HCT116 (cell line): ENCODE measurements at regions not wholly inside any gene's neighbourhood (a gene's known extent, or its start where the extent isn't known, plus 50 kb on each side); places are given as distances from the start of the nearest gene placed in this dataset.

Experiments used
- ATAC-seq: fragments of 200-7000 bp; cut with Tn5 transposase; 2 replicates; pipeline ENCODE4 v1.9.1; 2020; ENCODE audit warnings: mild to moderate bottlenecking, moderate library complexity
- BruUV-seq: library from RNA; stranded (reverse); fragments of 400-500 nt; replicated peaks from 2 replicates; lab custom pipeline; 2021; lab: Mats Ljungman, UMichigan
- CTCF ChIA-PET: fragments of 300-600 bp; sonication (Branson Sonifier 250); formaldehyde crosslinking; loops from one replicate; lab custom pipeline; 2021; ENCODE audit warnings: antibody characterized with exemption; lab: Charles Lee
- POLR2A ChIA-PET: fragments of 300-600, 350-600 bp; sonication (Branson Sonifier 250); formaldehyde crosslinking; loops from one replicate; lab custom pipeline; 2021; ENCODE audit warnings: antibody characterized with exemption; lab: Charles Lee
- RAD21 ChIA-PET, 2 experiments: fragments of 300-600 bp; sonication (Branson Sonifier 250); formaldehyde crosslinking; loops; one replicate each; lab custom pipeline; 2023; ENCODE audit warnings: low total read pairs in 2 of 2; ENCODE audit not compliant: uncharacterized antibody in 2 of 2, unreplicated experiment in 2 of 2, low non-redundant PET in 1 of 2; lab: Charles Lee
- DNase-seq: peaks from one replicate; pipeline ENCODE4 v3.0.0-alpha.2; 2010; ENCODE audit warnings: low read depth, low spot score
- H2AFZ ChIP-seq: fragments of 200-600 bp; shearing (Covaris generic), sonication (generic); 2 replicates; pipeline ENCODE4 v1.6.1; 2017; ENCODE audit warnings: low read depth, mixed run types, mixed read lengths, antibody characterized with exemption, low read length; ENCODE audit not compliant: poor library complexity, severe bottlenecking
- H3K27ac ChIP-seq: 2 replicates; pipeline ENCODE4 v1.5.1; 2012; ENCODE audit warnings: low read depth, low read length
- H3K27me3 ChIP-seq: fragments of 200-600 bp; sonication (generic); 2 replicates; pipeline ENCODE4 v1.6.1; 2016; ENCODE audit warnings: mixed run types, low read length, mixed read lengths; ENCODE audit not compliant: insufficient read depth
- H3K36me3 ChIP-seq, 2 experiments: fragments of 200-500 bp in 1 of 2; fragments of 200-600 bp in 1 of 2; sonication (Bioruptor generic) in 1 of 2; sonication (generic) in 1 of 2; 2 replicates each; pipeline versions ENCODE4 v1.5.1 to v1.6.1; 2014 to 2016; ENCODE audit warnings: low read length in 2 of 2, inconsistent platforms in 1 of 2, mixed read lengths in 1 of 2, mixed run types in 1 of 2; ENCODE audit not compliant: insufficient read depth in 2 of 2, control insufficient read depth in 1 of 2
- H3K4me1 ChIP-seq, 2 experiments: fragments of 200-600 bp in 1 of 2; sonication (generic) in 1 of 2; 2 replicates each; pipeline versions ENCODE4 v1.5.1 to v1.6.1; 2012 to 2017; ENCODE audit warnings: low read length in 2 of 2, inconsistent platforms in 1 of 2, mild to moderate bottlenecking in 1 of 2, mixed read lengths in 1 of 2, mixed run types in 1 of 2, moderate library complexity in 1 of 2; ENCODE audit not compliant: insufficient read depth in 2 of 2, control insufficient read depth in 1 of 2
- H3K4me2 ChIP-seq: fragments of 200-600 bp; sonication (generic); 2 replicates; pipeline ENCODE4 v1.6.1; 2017; ENCODE audit warnings: mixed run types, low read length, mixed read lengths
- H3K4me3 ChIP-seq, 2 experiments: fragments of 200-600 bp in 1 of 2; sonication (generic) in 1 of 2; replicated peaks in 1 of 2; 2 replicates each; pipeline ENCODE4 v1.5.1; 2011 to 2016; ENCODE audit warnings: low read length in 2 of 2, control low read depth in 1 of 2, low read depth in 1 of 2, mild to moderate bottlenecking in 1 of 2, mixed read lengths in 1 of 2, mixed run types in 1 of 2
- H3K79me2 ChIP-seq: fragments of 200-600 bp; sonication (generic); 2 replicates; pipeline ENCODE4 v1.6.1; 2017; ENCODE audit warnings: mild to moderate bottlenecking, mixed run types, low read length, moderate library complexity, mixed read lengths; ENCODE audit not compliant: insufficient read depth
- H3K9ac ChIP-seq: fragments of 200-600 bp; sonication (generic); 2 replicates; pipeline ENCODE4 v1.6.1; 2016; ENCODE audit warnings: low read length, mixed read lengths
- H3K9me2 ChIP-seq: fragments of 200-600 bp; sonication (generic), shearing (Covaris generic); 2 replicates; pipeline ENCODE4 v1.6.1; 2017; ENCODE audit warnings: mixed run types, mild to moderate bottlenecking, moderate library complexity; ENCODE audit not compliant: insufficient read depth
- H3K9me3 ChIP-seq, 2 experiments: fragments of 200-500 bp in 1 of 2; fragments of 200-600 bp in 1 of 2; sonication (Bioruptor generic) in 1 of 2; sonication (generic) in 1 of 2; 2 replicates each; pipeline ENCODE4 v1.6.1; 2014 to 2017; ENCODE audit warnings: low read length in 2 of 2, mixed read lengths in 2 of 2, inconsistent platforms in 1 of 2, low read depth in 1 of 2, mild to moderate bottlenecking in 1 of 2, mixed run types in 1 of 2, moderate library complexity in 1 of 2; ENCODE audit not compliant: control insufficient read depth in 1 of 2, insufficient read depth in 1 of 2
- H4K20me1 ChIP-seq: fragments of 200-600 bp; sonication (generic), shearing (Covaris generic); 2 replicates; pipeline ENCODE4 v1.6.1; 2017; ENCODE audit warnings: mixed run types, mild to moderate bottlenecking, moderate library complexity; ENCODE audit not compliant: insufficient read depth
- ATF3 ChIP-seq: IDR thresholded peaks from 2 replicates; pipeline ENCODE4 v1.6.1; 2012
- CBX3 ChIP-seq: IDR thresholded peaks from 2 replicates; pipeline ENCODE4 v1.6.1; 2012; ENCODE audit warnings: low read depth
- CTCF ChIP-seq, 3 experiments: fragments of 200-600 bp in 1 of 3; sonication (generic) in 1 of 3; IDR thresholded peaks in 2 of 3; conservative IDR thresholded peaks in 1 of 3; 2 replicates each; pipeline ENCODE4 v1.5.1; 2012 to 2017; ENCODE audit warnings: low read depth in 2 of 3, low read length in 2 of 3, antibody characterized with exemption in 1 of 3, borderline replicate concordance in 1 of 3, control low read depth in 1 of 3, mild to moderate bottlenecking in 1 of 3, mixed read lengths in 1 of 3, mixed run types in 1 of 3, moderate library complexity in 1 of 3; ENCODE audit not compliant: insufficient read depth in 1 of 3
- EZH2 ChIP-seq: fragments of 200-600 bp; sonication (generic); IDR thresholded peaks from 2 replicates; pipeline ENCODE4 v1.6.1; 2017; ENCODE audit warnings: antibody characterized with exemption, mixed run types
- EZH2phosphoT487 ChIP-seq: fragments of 200-600 bp; IDR thresholded peaks from 2 replicates; pipeline ENCODE4 v1.6.1; 2018; ENCODE audit warnings: antibody characterized with exemption, borderline replicate concordance
- FOSL1 ChIP-seq: IDR thresholded peaks from 2 replicates; pipeline ENCODE4 v1.6.1; 2012; ENCODE audit warnings: low read depth
- JUND ChIP-seq: IDR thresholded peaks from 2 replicates; pipeline ENCODE4 v1.6.1; 2012
- MAX ChIP-seq: IDR thresholded peaks from 2 replicates; pipeline ENCODE4 v1.6.1; 2012
- POLR2A ChIP-seq: IDR thresholded peaks from 2 replicates; pipeline ENCODE4 v1.7.0; 2011; ENCODE audit warnings: borderline replicate concordance; ENCODE audit not compliant: insufficient read depth, insufficient read length; ENCODE audit errors: extremely low read depth
- POLR2AphosphoS5 ChIP-seq: IDR thresholded peaks from 2 replicates; pipeline ENCODE4 v1.6.1; 2011; ENCODE audit warnings: mild to moderate bottlenecking, low read depth, low read length, moderate library complexity
- REST ChIP-seq: IDR thresholded peaks from 2 replicates; pipeline ENCODE4 v1.6.1; 2012; ENCODE audit warnings: low read depth
- SIN3A ChIP-seq: IDR thresholded peaks from 2 replicates; pipeline ENCODE4 v1.6.1; 2012; ENCODE audit warnings: low read depth
- SP1 ChIP-seq: IDR thresholded peaks from 2 replicates; pipeline ENCODE4 v1.6.1; 2012; ENCODE audit warnings: low read depth
- SRF ChIP-seq: IDR thresholded peaks from 2 replicates; pipeline ENCODE4 v1.6.1; 2012; ENCODE audit warnings: low read depth
- TCF7L2 ChIP-seq: IDR thresholded peaks from 2 replicates; pipeline ENCODE4 v1.7.0; 2011; ENCODE audit warnings: borderline replicate concordance, inconsistent platforms; ENCODE audit not compliant: insufficient read depth, insufficient read length; ENCODE audit errors: extremely low read depth
- YY1 ChIP-seq: IDR thresholded peaks from 2 replicates; pipeline ENCODE4 v1.6.1; 2011; ENCODE audit warnings: low read length, low read depth, moderate library complexity, mild to moderate bottlenecking; ENCODE audit not compliant: insufficient replicate concordance; ENCODE audit errors: extremely low read depth
- ZBTB33 ChIP-seq: IDR thresholded peaks from 2 replicates; pipeline ENCODE4 v1.6.1; 2011; ENCODE audit warnings: mild to moderate bottlenecking, low read length, moderate library complexity; ENCODE audit not compliant: insufficient replicate concordance; ENCODE audit errors: extremely low read depth
- ZFX ChIP-seq: fragments of 450-650 bp; IDR thresholded peaks from 2 replicates; pipeline ENCODE4 v1.6.1; 2017
- ZNF274 ChIP-seq: fragments of 200-500 bp; sonication (Bioruptor generic); IDR thresholded peaks from 2 replicates; pipeline ENCODE4 v1.6.1; 2014; ENCODE audit warnings: mild to moderate bottlenecking, low read depth, low read length, inconsistent platforms
- intact Hi-C: fragments of 100-400 bp; cut with micrococcal nuclease; formaldehyde crosslinking; loops from 2 replicates; pipeline ENCODE4 v1.10.0; 2022

GRCh38 chr7:69217516-69218350 lies 380.5 kb upstream of the AUTS2 start:
- H2AFZ ChIP-seq: no peak overlapping the region
- H3K4me3 ChIP-seq: no peak overlapping the region
- H3K9me2 ChIP-seq: no peaks in the 10 kb centered on the region
- H3K79me2 ChIP-seq: no peaks in the 10 kb centered on the region
- H3K36me3 ChIP-seq: no peaks in the 10 kb centered on the region
- no peaks in the 10 kb centered on the region for H3K27me3 ChIP-seq
- DNase-seq: no peak
- no peak overlapping the region for H3K27ac ChIP-seq
- ChIA-PET RAD21 (no interaction called here), CTCF (no interaction called here), POLR2A (no interaction called here)
- ATAC-seq: no peak
- H4K20me1 ChIP-seq: no peaks in the 10 kb centered on the region
- H3K9ac ChIP-seq: no peak overlapping the region
- no peak overlapping the region for H3K4me2 ChIP-seq
- no TSS peak for BruUV-seq
- peaks cover 0 to 13% of the 10 kb centered on the region in 2 experiments; a peak in 2 of 4 replicates for H3K9me3 ChIP-seq
- intact Hi-C loops: no loop called here
- no peaks in the 10 kb centered on the region for H3K4me1 ChIP-seq
- no peak for TF ChIP-seq SIN3A
- TF ChIP-seq POLR2AphosphoS5: no peak
- TF ChIP-seq JUND: no peak
- no peak for TF ChIP-seq SP1
- no peak for TF ChIP-seq SRF
- no peak for TF ChIP-seq CTCF (IDR thresholded peaks at IDR 0.05 in 2 of 3, conservative IDR thresholded peaks at IDR 0.05 in 1 of 3; ENCODE audit: borderline replicate concordance in 1 of 3, insufficient read depth in 1 of 3, low read depth in 2 of 3, low read length in 2 of 3)
- no peak for TF ChIP-seq POLR2A
- TF ChIP-seq REST: no peak
- TF ChIP-seq ATF3: no peak
- no peak for TF ChIP-seq ZNF274
- no peak for TF ChIP-seq MAX
- no peak for TF ChIP-seq FOSL1
- TF ChIP-seq ZFX: no peak
- no peak for TF ChIP-seq TCF7L2
- no peak for TF ChIP-seq YY1
- no peak for TF ChIP-seq ZBTB33
- no peak for TF ChIP-seq EZH2phosphoT487
- TF ChIP-seq EZH2: no peak
- no peak for TF ChIP-seq CBX3
